HG03064 (cell line): ENCODE measurements at regions not wholly inside any gene's neighbourhood (a gene's known extent, or its start where the extent isn't known, plus 50 kb on each side); places are given as distances from the start of the nearest gene placed in this dataset.
"Not testable (repeated sequence)": the region's sequence is repeated elsewhere in the genome, so short reads cannot be mapped to it uniquely, and the experiment has no call there.

Experiments used
- ATAC-seq: cut with Tn5 transposase; IDR thresholded peaks from one replicate; pipeline ENCODE4 v1.9.1; 2021; ENCODE audit warnings: low read depth; ENCODE audit not compliant: unreplicated experiment

GRCh38 chr12:60230056-60230455 is 634.2 kb downstream of the SLC16A7 start:
- no peak for ATAC-seq

GRCh38 chr12:60231303-60231702 is 635.5 kb downstream of the SLC16A7 start:
- no peak for ATAC-seq

GRCh38 chr12:60231976-60232907 is 636.4 kb downstream of the SLC16A7 start:
- ATAC-seq: no peak

- not testable (repeated sequence) for ATAC-seq
Measured at GRCh38 chr12:60234611-60235195, 638.9 kb downstream of the SLC16A7 start.

- ATAC-seq: no peak
Measured at GRCh38 chr12:60235261-60235660, 639.4 kb downstream of the SLC16A7 start.

GRCh38 chr12:60236416-60236815 is 640.6 kb downstream of the SLC16A7 start:
- not testable (repeated sequence) for ATAC-seq

- ATAC-seq: no peak
Measured at GRCh38 chr12:60240891-60241290, 645.1 kb downstream of the SLC16A7 start.

- ATAC-seq: no peak
Measured at GRCh38 chr12:60251091-60251490, 655.3 kb downstream of the SLC16A7 start.

- ATAC-seq: no peak
Measured at GRCh38 chr12:60252359-60253096, 656.7 kb downstream of the SLC16A7 start.

GRCh38 chr12:60255044-60255443 is 659.2 kb downstream of the SLC16A7 start:
- ATAC-seq: no peak

GRCh38 chr12:60257063-60257462 is 661.2 kb downstream of the SLC16A7 start:
- ATAC-seq: no peak

- ATAC-seq: no peak
Measured at GRCh38 chr12:60259225-60259624, 663.4 kb downstream of the SLC16A7 start.

GRCh38 chr12:60262378-60262777 is 666.5 kb downstream of the SLC16A7 start:
- no peak for ATAC-seq

- ATAC-seq: no peak
Measured at GRCh38 chr12:60263161-60263560, 667.3 kb downstream of the SLC16A7 start.

- no peak for ATAC-seq
Measured at GRCh38 chr12:60263836-60264493, 668.1 kb downstream of the SLC16A7 start.

GRCh38 chr12:60265741-60266140 is 669.9 kb downstream of the SLC16A7 start:
- no peak for ATAC-seq

- no peak for ATAC-seq
Measured at GRCh38 chr12:60266381-60266852, 670.6 kb downstream of the SLC16A7 start.

- no peak for ATAC-seq
Measured at GRCh38 chr12:60269611-60270269, 673.9 kb downstream of the SLC16A7 start.

- ATAC-seq: no peak
Measured at GRCh38 chr12:60271816-60272215, 676.0 kb downstream of the SLC16A7 start.

- no peak for ATAC-seq
Measured at GRCh38 chr12:60278209-60278608, 682.4 kb downstream of the SLC16A7 start.
